AG09319 (cell line): ENCODE measurements at regions not wholly inside any gene's neighbourhood (a gene's known extent, or its start where the extent isn't known, plus 50 kb on each side); places are given as distances from the start of the nearest gene placed in this dataset.

Experiments
- DNase-seq: peaks from one replicate; pipeline ENCODE4 v3.0.0-alpha.2; 2010; ENCODE audit warnings: low read depth; ENCODE audit errors: extremely low read depth
- TF ChIP-seq, protein P1 (sequence below): IDR thresholded peaks from 2 replicates; pipeline ENCODE4 v1.5.1; 2011; ENCODE audit warnings: low read depth, mild to moderate bottlenecking, inconsistent platforms, low read length, moderate library complexity

DNA sequence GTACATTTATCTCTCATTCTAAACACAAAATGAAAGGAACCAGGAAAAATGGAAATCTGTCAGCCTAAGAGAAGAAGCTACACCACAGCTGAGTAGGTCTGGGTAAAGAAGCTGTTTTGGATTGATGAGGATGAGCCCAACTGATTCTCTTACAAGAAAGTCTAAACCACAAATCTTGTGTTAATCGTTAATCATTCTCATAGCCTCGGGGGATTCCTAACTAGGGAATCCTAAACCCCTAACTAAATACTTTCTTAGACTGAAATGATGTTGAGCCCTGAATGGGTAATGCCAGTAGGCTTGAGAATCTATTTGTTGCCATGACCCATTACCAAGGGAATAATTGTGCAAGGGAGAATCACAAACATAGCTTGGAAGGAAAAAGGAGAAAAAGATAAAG, 327.5 kb upstream of the SPRY2 start:
- TF ChIP-seq, protein P1, sequence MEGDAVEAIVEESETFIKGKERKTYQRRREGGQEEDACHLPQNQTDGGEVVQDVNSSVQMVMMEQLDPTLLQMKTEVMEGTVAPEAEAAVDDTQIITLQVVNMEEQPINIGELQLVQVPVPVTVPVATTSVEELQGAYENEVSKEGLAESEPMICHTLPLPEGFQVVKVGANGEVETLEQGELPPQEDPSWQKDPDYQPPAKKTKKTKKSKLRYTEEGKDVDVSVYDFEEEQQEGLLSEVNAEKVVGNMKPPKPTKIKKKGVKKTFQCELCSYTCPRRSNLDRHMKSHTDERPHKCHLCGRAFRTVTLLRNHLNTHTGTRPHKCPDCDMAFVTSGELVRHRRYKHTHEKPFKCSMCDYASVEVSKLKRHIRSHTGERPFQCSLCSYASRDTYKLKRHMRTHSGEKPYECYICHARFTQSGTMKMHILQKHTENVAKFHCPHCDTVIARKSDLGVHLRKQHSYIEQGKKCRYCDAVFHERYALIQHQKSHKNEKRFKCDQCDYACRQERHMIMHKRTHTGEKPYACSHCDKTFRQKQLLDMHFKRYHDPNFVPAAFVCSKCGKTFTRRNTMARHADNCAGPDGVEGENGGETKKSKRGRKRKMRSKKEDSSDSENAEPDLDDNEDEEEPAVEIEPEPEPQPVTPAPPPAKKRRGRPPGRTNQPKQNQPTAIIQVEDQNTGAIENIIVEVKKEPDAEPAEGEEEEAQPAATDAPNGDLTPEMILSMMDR: no peak
- DNase-seq: no peak

DNA sequence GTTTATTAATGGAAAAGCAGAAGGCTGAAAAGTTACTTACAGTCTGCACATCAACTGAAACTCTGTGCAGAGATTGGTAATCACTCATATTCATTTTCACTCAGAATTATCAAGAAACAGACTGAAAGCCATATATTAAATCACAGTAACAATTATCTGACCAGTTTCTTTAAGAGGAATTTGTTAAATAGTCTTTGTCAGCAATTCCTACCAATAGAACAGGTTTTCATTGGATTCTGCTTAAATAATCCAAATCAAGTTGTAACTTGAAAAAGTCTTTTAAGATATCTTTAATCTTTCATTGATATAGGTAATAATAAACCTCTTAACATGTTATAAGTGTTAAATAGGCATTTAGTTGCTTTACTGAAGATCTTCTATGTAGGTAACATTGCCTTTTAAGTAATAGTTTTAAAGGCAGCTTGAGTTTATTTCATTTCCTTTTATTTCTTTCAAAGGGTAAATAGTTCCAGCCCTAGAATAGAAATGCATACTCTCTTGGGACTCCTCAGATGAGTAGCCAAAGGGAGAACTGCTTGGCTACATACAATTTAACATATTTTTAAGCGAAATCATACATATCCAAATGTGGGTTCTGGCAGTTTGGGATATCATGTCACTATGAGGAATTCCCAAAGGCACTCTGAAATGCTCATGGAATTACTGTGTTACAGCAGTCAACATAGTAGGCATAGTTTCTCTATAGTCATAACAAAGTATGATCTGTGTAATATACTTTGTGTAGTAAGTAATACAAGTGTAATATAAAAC, 326.0 kb upstream of the SPRY2 start:
- TF ChIP-seq, protein P1: no peak
- DNase-seq: no peak

DNA sequence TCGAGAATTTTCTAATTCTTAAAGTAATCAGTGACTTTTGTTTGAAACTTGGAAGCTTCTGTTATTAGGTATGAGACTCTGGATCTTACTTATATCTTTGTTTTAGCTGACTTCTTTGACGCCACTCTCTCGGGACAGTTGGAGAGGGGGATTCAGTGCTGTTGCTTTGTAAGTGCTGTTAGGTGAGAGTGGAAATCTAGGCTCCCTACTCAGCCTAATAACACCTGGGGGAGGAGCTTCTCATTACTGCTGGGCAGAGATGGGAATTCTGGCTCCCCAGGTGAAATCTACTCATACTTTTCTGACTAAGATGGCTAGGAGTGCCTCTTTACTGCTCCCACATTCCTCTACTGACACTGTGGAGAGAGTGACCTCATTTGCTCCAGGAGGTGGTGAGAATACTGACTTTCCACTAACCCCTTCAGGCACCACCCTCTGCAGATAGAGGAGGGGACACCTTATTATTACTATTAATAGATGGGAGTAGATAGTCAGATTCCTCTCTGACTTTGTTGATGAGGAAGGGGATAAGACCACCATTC, 324.9 kb upstream of the SPRY2 start:
- TF ChIP-seq, protein P1: no peak
- DNase-seq: no peak

DNA sequence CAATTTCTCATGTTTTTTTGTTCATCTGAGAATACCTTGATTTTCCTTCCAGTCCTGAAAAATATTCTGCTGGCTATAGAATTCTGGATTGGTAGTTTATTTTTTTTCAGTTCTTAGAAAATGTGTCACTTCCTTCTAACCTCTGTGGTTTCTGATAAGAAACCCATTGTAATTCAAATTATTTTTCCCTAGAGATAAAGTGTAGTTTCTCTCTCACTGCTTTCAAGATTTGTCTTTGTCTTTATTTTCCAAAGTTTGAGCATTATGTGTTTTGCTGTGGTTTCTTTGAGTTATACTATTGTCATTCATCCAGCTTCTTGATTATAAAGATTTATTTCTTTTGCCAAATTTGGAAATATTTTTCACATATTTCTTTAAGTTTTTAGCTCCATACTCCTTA, 324.0 kb upstream of the SPRY2 start:
- TF ChIP-seq, protein P1: no peak
- no peak for DNase-seq

DNA sequence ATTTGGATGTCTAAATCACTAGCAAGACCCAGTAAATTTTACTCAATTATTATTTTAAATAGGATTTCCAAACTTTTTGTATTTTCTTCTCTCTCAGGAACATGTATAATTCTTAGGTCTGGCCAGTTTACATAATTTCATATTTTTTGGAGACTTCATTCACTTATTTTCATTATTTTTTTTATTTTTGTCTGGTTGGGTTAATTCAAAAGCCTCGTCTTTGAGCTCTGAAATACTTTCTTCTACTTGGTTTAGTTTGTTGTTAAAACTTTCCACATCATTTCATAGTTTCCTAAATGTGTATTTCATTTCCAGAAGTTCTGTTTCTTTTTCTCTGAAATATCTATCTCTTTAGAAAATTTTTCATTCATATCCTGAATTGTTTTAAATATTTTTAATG, 322.9 kb upstream of the SPRY2 start:
- TF ChIP-seq, protein P1: no peak
- no peak for DNase-seq

- DNase-seq: no peak
- TF ChIP-seq, protein P1: no peak
Measured at GRCh38 chr13:80658705-80659104, 317.8 kb upstream of the SPRY2 start.

DNA sequence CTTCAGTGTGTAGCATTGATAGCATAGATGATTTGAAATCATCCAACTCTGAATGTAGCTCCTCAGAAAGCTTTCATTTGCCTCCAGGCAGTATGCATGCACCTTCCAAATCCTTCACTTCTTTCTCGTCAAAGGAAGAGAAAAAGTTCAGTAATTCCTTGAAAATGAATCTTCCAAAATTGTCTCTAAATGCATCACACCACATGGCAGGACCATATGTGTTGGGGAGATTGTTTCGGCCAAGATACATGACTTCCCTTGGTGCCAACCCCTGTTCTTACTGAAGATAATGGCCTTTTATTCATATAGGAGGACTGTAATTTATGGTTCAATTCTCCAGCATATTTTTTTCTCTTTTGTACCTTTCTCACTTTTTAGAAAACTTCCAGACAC, 315.6 kb upstream of the SPRY2 start:
- no peak for DNase-seq
- TF ChIP-seq, protein P1: no peak
